ENCODE measurements at regions not wholly inside any gene's neighbourhood (a gene's known extent, or its start where the extent isn't known, plus 50 kb on each side); places are given as distances from the start of the nearest gene placed in this dataset.

GRCh38 chr2:120992791-120993555, 257.3 kb downstream of the GLI2 start:
- DNase-seq (ENCODE audit: extremely low spot score): no peak
- TF ChIP-seq TARDBP (IDR thresholded peaks at IDR 0.05): no peak
- TF ChIP-seq SP1 (IDR thresholded peaks at IDR 0.05): no peak
- TF ChIP-seq L3MBTL2 (conservative IDR thresholded peaks at IDR 0.05): no peak
- TF ChIP-seq CTBP1 (IDR thresholded peaks at IDR 0.05; ENCODE audit: borderline replicate concordance): no peak
- TF ChIP-seq LEF1 (IDR thresholded peaks at IDR 0.05; ENCODE audit: borderline replicate concordance): no peak
- no peak for TF ChIP-seq SUZ12 (IDR thresholded peaks at IDR 0.05)
- no peak for TF ChIP-seq HDGF (IDR thresholded peaks at IDR 0.05; ENCODE audit: borderline replicate concordance)
- TF ChIP-seq ELF4 (IDR thresholded peaks at IDR 0.05): no peak
- no peak for TF ChIP-seq FOXA1 (IDR thresholded peaks at IDR 0.05)
- POLR2A ChIA-PET: no interaction called here
- CTCF ChIA-PET: no interaction called here

- ChIA-PET CTCF (no interaction called here), POLR2A (no interaction called here)
- no peak for TF ChIP-seq HDGF (IDR thresholded peaks at IDR 0.05; ENCODE audit: borderline replicate concordance)
- TF ChIP-seq BHLHE40 (IDR thresholded peaks at IDR 0.05; ENCODE audit: borderline replicate concordance): no peak
- TF ChIP-seq FOXM1 (IDR thresholded peaks at IDR 0.05; ENCODE audit: borderline replicate concordance): no peak
- no peak for TF ChIP-seq FOXA1 (IDR thresholded peaks at IDR 0.05)
- TF ChIP-seq L3MBTL2 (conservative IDR thresholded peaks at IDR 0.05): no peak
- TF ChIP-seq ZNF384 (IDR thresholded peaks at IDR 0.05): no peak
- no peak for DNase-seq (ENCODE audit: extremely low spot score)
Observed at GRCh38 chr2:120993661-120994060, 258.0 kb downstream of the GLI2 start.

GRCh38 chr2:120994301-120994995, 258.8 kb downstream of the GLI2 start:
- no peak for TF ChIP-seq SP1 (IDR thresholded peaks at IDR 0.05)
- TF ChIP-seq TARDBP (IDR thresholded peaks at IDR 0.05): no peak
- no peak for TF ChIP-seq L3MBTL2 (conservative IDR thresholded peaks at IDR 0.05)
- no peak for TF ChIP-seq FOXA1 (IDR thresholded peaks at IDR 0.05)
- TF ChIP-seq ELF4 (IDR thresholded peaks at IDR 0.05): no peak
- no peak for TF ChIP-seq LEF1 (IDR thresholded peaks at IDR 0.05; ENCODE audit: borderline replicate concordance)
- TF ChIP-seq ARNT (IDR thresholded peaks at IDR 0.05): no peak
- no peak for TF ChIP-seq FOXK2 (IDR thresholded peaks at IDR 0.05)
- TF ChIP-seq ZNF384 (IDR thresholded peaks at IDR 0.05): no peak
- TF ChIP-seq FOXM1 (IDR thresholded peaks at IDR 0.05; ENCODE audit: borderline replicate concordance): no peak
- no peak for TF ChIP-seq BHLHE40 (IDR thresholded peaks at IDR 0.05; ENCODE audit: borderline replicate concordance)
- ChIA-PET CTCF (no interaction called here), POLR2A (no interaction called here)
- no peak for DNase-seq (ENCODE audit: extremely low spot score)

DNA sequence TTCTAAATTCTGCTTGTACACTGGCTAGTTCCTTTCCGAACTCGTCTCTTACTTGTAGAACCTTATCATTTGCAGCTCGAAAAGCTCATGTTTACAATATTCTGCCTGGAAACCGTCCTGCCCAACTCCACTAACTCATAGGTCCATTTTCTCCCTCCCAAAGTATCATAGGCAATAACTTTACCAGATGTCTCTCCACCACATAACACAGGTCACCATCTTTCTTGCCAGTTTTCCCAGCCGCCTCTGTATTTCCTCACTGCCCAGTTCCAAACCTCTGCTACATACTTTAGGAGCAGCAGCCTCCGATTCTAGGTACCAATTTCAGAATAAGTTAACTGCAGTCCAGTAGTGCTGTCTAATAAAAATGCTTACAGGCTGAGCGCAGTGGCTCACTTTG, 259.5 kb downstream of the GLI2 start:
- TF ChIP-seq NFRKB (IDR thresholded peaks at IDR 0.05) (no peak), SP1 (IDR thresholded peaks at IDR 0.05) (no peak), SUZ12 (IDR thresholded peaks at IDR 0.05) (no peak), FOXA1 (IDR thresholded peaks at IDR 0.05) (no peak), PKNOX1 (IDR thresholded peaks at IDR 0.05) (no peak)
- no peak for DNase-seq (ENCODE audit: extremely low spot score)
- ChIA-PET CTCF (no interaction called here), POLR2A (no interaction called here)

GRCh38 chr2:120995656-120996190, 260.1 kb downstream of the GLI2 start:
- DNase-seq (ENCODE audit: extremely low spot score): no peak
- CTCF ChIA-PET: no interaction called here
- POLR2A ChIA-PET: no interaction called here
- TF ChIP-seq FOXM1 (IDR thresholded peaks at IDR 0.05; ENCODE audit: borderline replicate concordance) (no peak), ZNF384 (IDR thresholded peaks at IDR 0.05) (no peak), ELF4 (IDR thresholded peaks at IDR 0.05) (no peak), TARDBP (IDR thresholded peaks at IDR 0.05) (no peak), BHLHE40 (IDR thresholded peaks at IDR 0.05; ENCODE audit: borderline replicate concordance) (no peak), FOXA1 (IDR thresholded peaks at IDR 0.05) (no peak), PKNOX1 (IDR thresholded peaks at IDR 0.05) (no peak), NFRKB (IDR thresholded peaks at IDR 0.05) (no peak), CTBP1 (IDR thresholded peaks at IDR 0.05; ENCODE audit: borderline replicate concordance) (no peak), SUZ12 (IDR thresholded peaks at IDR 0.05) (no peak), FOXK2 (IDR thresholded peaks at IDR 0.05) (no peak), HDGF (IDR thresholded peaks at IDR 0.05; ENCODE audit: borderline replicate concordance) (no peak), L3MBTL2 (conservative IDR thresholded peaks at IDR 0.05) (no peak), ARNT (IDR thresholded peaks at IDR 0.05) (no peak), LEF1 (IDR thresholded peaks at IDR 0.05; ENCODE audit: borderline replicate concordance) (no peak), SP1 (IDR thresholded peaks at IDR 0.05) (no peak)

GRCh38 chr2:120999377-121000097, 263.9 kb downstream of the GLI2 start:
- POLR2A ChIA-PET: no interaction called here
- CTCF ChIA-PET: interaction anchor here (0.6 kb wide), 1 partner anchor 1532 kb away, joined by 3 read pairs; no protein-coding TSS in a partner anchor

More at GRCh38 chr2:120999377-121000097, 263.9 kb downstream of the GLI2 start:
- no peak for DNase-seq (ENCODE audit: extremely low spot score)
- TF ChIP-seq TARDBP (IDR thresholded peaks at IDR 0.05) (no peak), NFRKB (IDR thresholded peaks at IDR 0.05) (no peak), FOXA1 (IDR thresholded peaks at IDR 0.05) (no peak)
